ENCODE measurements at regions not wholly inside any gene's neighbourhood (a gene's known extent, or its start where the extent isn't known, plus 50 kb on each side); places are given as distances from the start of the nearest gene placed in this dataset.

DNA sequence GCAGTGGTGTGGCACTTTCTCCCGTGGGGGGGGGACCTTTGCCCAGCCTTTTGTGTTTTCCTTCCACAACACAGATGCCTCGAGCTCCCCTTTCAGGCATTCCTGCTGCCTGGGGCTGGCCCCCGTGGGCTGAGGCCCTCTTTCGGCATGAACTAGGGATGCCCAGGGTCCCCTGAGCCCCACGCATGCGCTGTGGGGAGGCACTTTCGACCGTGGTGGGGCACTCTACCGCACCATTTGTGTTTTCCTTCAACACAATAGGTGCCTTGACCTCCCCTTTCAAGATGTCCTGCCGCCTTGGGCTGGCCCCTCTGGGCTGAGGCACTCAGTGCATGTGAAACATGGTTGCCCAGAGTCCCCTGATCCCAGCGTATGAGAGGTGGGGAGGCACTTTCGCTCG is 363.7 kb downstream of the ALG10 start:
- no peak for DNase-seq

- DNase-seq = no peak
Observed at GRCh38 chr12:34386621-34387255, 364.4 kb downstream of the ALG10 start.

DNA sequence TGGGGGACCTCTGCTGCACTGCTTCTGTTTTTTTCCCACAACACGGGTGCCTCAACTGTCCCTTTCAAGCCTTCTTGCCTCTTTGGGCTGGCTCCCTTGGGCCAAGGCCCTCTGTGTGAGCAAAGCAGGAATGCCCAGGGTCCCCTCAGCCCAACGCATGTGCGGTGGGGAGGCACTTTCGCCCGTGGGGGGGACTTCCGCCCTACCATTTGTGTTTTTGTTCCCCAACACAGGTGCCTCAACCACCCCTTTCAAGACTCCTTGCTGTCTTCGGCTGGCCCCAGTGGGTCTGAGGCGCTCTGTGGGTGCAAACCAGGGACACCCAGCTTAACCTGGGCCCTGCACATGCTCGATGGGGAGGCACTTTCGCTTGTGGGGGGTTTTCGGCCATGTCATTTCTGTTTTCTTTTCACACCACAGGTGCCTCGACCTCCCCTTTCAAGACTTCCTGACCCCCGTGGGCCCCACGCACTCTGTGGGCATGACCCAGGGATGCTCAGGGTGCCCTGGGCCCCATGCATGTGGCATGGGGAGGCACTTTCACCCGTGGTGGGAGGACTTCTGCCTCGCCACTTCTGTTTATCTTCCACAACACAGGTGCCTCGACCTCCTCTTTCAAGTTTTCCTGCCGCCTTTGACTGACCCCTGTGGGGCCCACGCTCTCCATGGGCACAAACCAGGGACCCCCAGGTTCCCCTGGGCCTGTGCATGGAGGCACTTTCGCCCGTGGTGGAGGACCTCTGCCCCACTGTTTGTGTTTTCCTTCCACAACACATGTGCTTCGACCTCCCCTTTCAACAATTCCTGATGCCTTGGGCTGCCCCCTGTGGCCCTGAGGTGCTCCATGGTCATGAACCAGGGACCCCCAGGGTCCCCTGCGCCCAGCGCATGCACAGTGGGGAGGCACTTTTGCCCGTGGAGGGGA is 365.7 kb downstream of the ALG10 start:
- no peak for DNase-seq

DNA sequence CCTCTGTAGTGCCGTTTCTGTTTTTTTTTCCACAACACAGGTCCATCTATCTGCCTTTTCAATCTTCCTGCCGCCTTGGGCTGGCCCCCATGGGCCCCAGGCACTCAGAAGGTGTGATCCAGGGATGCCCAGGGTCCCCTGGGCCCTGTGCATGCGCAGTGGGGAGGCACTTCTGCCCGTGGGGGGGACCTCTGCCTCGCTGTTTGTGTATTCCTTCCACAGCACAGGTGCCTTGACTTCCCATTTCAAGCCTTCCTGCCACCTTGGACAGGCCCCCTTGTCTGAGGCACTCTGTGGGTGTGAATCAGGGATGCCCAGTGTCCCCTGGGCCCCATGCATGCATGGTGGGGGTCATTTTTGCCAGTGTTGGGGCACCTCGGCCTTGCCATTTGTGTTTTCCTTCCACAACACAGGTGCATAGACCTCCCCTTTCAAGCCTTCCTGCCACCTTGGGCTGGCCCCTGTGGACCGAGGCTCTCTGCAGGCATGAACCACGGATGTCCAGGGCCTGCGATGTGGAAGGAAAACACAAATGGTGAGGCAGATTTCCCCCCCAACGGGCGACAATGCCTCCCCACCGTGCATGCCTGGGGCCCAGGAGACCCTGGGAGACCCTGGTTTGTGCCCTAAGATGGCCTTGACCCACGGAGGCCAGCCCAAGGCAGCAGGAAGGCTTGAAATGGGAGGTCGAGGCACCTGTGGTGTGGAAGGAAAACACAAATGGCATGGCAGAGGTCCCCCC is 366.5 kb downstream of the ALG10 start:
- no peak for DNase-seq

DNA sequence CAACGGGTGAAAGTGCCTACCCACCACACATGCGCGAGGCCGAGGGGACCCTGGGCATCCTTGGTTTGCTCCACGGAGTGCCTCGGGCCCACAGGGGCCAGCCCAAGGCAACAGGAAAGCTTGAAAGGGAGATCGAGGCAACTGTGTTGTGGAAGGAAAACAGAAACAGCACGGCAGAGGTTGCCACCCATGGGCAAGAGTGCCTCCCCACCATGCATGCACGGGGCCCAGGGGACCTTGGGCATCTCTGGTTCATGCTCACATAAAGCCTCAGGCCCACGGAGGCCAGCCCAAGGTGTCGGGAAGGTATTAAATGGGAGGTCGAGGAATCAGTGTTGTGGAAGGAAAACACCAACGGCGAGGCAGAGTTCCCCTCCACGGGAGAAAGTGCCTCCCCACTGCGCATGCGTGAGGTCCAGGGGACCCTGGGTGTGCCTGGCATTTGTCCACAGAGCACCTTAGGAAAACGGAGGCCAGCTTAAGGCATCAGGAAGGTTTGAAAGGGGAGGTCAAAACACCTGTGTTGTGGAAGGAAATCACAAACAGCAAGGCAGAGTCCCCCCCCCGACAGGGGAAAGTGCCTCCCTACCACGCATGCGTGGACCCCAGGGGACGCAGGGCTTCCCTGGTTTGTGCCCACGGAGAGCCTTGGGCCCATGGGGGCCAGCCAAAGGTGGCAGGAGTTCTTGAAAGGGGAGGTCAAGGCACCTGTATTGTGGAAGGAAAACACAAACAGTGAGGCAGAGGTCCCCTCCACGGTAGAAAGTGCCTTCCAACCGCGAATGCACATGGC is 367.3 kb downstream of the ALG10 start:
- DNase-seq = no peak

GRCh38 chr12:34390171-34390841 is 368.0 kb downstream of the ALG10 start:
- no peak for DNase-seq

DNA sequence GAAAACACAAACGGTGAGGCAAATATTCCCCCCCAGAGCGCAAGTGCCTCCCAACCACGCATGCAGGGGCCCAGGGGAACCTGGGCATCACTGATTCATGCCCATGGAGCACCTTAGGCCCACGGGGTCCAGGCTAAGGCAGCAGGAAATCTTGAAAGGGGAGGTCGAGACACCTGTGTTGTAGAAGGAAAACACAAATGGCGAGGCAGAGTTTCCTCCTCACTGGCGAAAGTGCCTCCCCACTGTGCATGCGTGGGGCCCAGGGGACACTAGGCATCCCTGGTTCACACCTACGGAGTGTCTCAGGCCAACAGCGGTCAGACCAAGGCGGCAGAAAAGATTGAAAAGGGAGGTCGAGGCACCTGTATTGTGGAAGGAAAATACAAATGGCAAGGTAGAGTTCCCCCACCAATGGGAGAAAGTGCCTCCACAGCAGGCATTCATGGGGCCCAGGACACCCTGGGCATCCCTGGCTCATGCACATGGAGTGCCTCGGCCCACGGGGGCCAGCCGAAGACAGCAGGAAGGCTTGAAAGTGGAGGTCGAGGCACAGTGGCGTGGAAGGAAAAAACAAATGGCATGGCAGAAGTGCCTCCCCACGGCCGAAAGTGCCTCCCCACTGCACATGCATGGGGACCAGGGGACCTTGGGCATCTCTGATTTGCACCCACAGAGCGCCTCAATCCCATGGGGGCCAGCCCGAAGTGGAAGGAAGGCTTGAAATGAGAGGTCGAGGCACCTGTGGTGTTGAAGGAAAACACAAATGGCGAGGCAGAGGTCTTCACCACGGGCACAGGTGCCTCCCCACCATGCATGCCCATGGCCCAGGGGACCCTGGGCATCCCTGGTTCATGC is 368.8 kb downstream of the ALG10 start:
- DNase-seq = no peak

GRCh38 chr12:34391771-34392581 is 369.7 kb downstream of the ALG10 start:
- DNase-seq = peak in 1 of 5 donors; percentile 8

DNA sequence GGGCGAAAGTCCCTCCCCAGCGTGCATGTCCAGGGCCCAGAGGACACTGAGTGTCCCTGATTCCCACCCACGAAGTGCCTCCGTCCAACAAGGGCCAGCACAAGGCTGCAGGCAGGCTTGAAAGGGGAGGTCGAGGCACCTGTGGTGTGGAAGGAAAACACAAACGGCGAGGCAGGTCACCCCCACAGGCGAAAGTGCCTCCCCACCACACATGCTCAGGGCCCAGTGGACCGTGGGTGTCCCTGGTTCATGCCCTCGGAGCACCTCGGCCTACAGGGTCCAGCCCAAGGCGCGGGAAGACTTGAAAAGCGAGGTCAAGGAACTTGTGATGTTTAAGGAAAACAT is 370.4 kb downstream of the ALG10 start:
- DNase-seq = peak in 1 of 5 donors; percentile 3

GRCh38 chr12:34393086-34393820 is 371.0 kb downstream of the ALG10 start:
- peak in 2 of 5 donors; percentile 4 to 7 for DNase-seq

GRCh38 chr12:34393821-34394150 is 371.5 kb downstream of the ALG10 start:
- DNase-seq = peak in 1 of 5 donors; percentile 2

GRCh38 chr12:34394211-34395055 is 372.1 kb downstream of the ALG10 start:
- peak in 1 of 5 donors; percentile 6 for DNase-seq

- peak in 2 of 5 donors; percentile 4 to 5 for DNase-seq
Observed at GRCh38 chr12:34395056-34396005, 373.0 kb downstream of the ALG10 start.

DNA sequence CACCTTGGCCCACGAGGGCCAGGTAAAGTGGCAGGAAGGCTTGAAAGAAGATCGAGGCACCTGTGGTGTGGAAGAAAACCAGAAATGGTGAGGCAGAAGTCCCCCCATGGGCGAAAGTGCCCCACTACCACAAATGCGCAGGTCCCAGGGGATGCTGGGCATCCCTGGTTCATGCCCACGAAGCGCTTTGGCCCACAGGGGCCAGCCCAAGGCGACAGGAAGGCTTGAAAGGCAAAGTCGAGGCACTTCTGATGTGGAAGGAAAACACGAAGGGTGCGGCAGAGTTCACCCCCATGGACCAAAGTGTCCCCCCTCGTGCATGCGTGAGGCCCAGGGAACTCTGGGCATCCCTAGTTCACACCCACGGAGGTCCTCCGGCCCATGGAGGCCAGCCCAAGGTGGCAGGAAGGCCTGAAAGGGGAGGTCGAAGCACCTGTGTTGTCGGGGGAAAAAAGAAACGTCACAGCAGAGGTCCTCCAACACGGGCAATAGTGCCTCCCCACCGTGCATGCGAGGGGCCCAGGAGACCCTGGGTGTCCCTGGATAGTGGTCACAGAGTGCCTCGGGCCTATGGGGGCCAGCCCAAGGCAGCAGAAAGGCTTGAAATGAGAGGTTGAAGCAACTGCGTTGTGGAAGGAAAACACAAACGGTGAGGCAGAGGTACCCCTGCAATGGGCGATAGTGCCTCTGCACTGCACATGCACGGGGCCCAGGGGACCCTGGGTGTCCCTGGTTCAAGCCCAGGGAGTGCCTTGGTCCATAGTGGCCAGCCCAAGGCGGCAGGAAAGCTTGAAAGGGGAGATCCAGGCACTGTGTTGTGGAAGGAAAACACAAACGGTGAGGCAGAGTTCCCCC is 373.9 kb downstream of the ALG10 start:
- DNase-seq = peak in 2 of 5 donors; percentile 2 to 6

DNA sequence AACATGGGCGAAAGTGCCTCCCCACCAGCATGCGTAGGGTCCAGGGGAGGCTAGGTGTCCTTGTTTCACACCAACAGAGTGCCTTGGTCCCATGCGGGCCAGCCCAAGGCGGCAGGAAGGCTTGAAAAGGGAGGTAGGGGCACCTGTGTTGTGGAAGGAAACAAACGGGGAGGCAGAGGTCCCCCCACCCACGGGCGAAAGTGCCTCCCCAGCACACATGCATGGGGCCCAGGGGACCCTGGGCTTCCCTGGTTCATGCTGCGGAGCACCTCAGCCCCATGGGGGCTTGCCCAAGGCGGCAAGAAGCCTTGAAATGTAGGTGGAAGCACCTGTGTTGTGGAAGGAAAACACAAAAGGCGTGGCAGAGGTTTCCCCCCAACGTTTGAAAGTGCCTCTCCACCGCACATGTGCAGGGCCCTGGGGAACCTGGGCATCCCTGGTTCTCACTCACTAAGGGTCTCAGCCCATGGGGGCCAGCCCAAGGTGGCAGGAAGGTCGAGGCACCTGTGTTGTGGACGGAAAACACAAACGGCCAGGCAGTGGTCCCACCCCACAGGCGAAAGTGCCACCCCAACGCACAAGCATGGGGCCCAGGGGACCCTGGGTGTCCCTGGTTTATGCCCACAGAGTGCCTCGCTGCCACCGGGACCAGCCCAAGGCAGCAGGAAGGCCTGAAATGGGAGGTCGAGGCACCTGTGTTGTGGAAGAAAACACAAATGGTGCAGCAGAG is 374.7 kb downstream of the ALG10 start:
- DNase-seq = peak in 3 of 5 donors; percentile 1 to 5 (median 1)

All from T-helper 1 cell (primary cell).